GM21723 (cell line): ENCODE measurements at regions not wholly inside any gene's neighbourhood (a gene's known extent, or its start where the extent isn't known, plus 50 kb on each side); places are given as distances from the start of the nearest gene placed in this dataset.
A peak's percentile ranks its signal among the peaks of the same experiment; 100 is the strongest.

Experiments
- ATAC-seq: cut with Tn5 transposase; IDR thresholded peaks from one replicate; pipeline ENCODE4 v1.9.1; 2021; ENCODE audit warnings: mild to moderate bottlenecking, moderate library complexity; ENCODE audit not compliant: unreplicated experiment

DNA sequence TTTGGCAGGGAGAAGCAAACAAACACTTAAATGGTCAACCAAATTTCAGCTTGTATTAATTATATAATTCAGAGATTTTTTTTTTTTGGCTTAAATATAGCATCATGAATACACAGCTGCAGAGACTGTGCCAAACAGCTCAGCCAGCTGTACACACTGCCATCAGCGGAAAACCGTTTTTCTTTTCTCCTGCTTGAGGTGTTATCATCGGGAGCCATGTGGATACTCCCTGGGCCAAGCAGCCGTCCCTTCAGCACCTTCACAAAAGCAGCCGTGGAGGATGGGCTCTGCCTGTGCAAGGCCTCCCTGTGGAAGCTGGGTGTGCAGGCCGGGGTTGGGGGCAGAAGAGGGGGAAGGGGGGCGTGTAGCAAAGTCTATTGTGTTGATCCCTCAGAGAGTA is 85.0 kb downstream of the NUF2 start:
- no peak for ATAC-seq

DNA sequence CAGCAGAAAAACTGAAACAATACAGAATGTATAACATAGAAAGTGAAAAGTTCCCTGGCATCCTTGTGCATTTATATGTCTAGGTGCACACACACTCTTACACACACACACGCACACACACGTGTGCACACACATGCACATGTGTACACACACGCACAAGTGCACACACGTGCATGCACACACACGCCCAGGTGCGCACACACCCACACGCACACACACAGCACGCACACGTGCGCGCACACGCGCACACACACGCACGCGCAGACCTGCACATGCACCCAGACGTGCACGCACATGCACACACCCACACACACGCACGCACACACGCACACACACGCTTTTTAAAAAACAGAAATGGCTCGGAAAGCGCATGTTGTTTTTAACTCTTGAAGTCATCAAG is 86.5 kb downstream of the NUF2 start:
- ATAC-seq = no peak

GRCh38 chr1:163410073-163410999 is 88.6 kb downstream of the NUF2 start:
- ATAC-seq = no peak

DNA sequence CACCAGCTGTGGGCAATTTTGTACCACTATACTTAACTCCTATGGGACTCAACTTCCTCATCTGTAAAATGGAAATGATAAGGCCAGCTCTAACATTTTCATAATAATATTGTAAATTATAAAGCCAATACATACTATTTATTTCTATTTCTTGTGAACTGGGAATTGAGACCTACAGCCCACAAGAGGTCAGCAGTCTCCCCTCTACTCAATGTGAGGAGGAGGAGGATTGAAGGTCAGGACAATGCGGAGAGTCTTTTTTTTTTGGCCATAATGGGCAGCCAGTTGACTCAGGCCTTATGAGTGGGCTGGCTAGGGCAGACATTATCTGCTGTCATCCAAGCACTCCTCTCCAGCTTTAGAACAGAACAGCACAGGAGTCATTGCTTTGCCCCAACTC is 90.5 kb downstream of the NUF2 start:
- no peak for ATAC-seq

- ATAC-seq = peak; percentile 92
These were observed 93.0 kb downstream of the NUF2 start for GRCh38 chr1:163414778-163415177.

DNA sequence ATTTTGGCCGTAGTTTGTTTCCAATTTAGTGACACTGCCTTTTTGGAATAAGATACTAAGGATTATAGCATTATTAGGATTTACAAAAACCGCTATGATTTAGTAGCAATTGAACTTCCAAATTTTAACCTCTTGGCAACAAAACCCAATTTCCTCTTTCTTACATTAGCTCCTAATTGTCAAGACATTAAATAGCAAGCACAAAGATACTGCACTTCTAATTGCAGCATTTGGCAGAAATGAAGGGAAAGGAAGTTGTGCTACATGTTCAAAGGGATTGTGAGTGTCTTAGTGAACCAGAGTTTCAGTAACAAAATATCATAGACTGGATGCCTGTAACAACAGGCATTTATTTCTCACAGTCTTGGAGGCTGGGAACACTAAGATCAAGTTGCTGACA is 99.9 kb downstream of the NUF2 start:
- ATAC-seq = no peak

DNA sequence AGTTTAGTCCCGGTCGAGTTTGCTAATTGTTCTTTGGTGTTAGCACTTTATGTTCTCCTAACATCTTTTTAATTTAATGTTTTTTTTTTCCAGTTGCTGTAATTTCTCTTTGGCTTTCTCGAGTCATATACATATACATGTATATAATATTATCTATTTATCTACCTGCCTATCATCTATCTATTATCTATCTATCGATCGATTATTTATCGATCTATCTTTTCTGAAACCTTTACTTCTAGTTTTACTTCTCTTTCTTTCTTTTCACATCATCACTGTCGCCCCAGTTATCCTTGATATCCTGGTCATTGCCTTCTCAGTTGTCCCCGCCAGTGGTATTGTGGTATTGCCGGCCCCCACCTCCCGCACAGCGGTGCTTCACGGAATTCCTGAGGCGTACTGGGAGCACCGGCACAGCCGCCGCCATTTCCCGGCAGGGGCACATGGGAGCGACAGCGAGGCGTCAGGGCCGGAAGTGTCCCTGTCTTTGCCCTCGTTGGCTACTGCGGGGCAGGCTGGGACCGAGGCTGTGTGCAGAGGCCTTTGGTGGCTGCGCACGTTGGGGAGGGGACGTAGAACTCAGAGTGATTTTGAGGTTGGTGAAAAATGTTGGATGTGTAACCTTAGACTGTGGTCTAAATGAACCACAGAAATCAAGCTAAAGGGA is 101.1 kb downstream of the NUF2 start:
- ATAC-seq = no peak

GRCh38 chr1:163426505-163427251 is 104.9 kb downstream of the NUF2 start:
- ATAC-seq = no peak

GRCh38 chr1:163427279-163427678 is 105.5 kb downstream of the NUF2 start:
- ATAC-seq = no peak

DNA sequence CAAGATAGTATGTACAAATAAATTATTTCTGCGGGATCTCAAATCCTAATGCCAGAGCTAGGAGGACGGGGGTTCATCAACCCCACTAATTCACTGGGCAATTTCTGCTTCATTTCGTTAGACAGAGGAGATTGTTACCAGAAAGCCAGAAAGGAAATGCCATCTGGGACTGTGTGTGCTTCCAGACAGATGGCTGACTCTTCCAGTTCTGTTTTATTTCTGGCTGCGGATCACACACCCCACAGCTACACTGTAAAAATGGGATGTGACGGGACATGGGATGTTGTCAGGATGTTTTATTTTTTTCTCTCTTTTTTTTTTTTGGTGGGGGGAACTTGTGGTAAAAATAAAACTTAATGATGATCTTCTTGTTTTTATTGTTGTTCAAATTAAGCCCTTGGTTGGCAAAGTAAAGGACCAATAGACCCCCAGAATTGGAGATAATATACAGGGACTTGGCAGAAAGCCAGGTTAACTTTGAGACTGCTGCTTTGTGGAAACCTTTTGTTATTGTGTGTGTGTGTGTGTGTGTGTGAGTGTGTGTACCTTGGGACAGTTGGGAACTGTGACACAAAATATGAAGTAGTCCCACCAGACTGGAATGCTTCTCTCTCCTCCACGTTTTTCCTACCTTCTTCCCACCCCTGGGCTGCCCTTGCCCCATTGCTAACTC is 114.5 kb downstream of the NUF2 start:
- no peak for ATAC-seq

- ATAC-seq = no peak
These were observed 117.7 kb downstream of the NUF2 start for GRCh38 chr1:163439471-163439870.

DNA sequence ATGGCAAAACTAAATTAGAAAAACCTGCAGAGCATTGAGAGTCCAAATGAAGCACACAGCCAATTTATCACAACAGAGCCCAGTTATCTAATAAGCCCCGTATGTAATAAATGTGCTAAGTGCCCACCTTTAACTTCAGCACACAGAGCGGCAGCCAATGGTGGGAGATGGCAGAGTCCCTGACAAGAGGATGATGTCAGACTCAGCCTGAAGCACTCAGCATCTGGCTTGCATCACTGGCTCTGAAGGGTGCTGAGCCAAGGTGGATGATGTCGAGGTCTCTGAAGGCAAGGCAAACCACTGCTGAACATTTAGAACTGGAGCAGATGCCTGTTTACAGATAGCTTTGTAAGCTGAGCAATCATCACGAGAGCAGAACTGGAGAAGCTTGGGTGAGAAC is 118.3 kb downstream of the NUF2 start:
- no peak for ATAC-seq

- no peak for ATAC-seq
These were observed 120.6 kb downstream of the NUF2 start for GRCh38 chr1:163442231-163442879.

DNA sequence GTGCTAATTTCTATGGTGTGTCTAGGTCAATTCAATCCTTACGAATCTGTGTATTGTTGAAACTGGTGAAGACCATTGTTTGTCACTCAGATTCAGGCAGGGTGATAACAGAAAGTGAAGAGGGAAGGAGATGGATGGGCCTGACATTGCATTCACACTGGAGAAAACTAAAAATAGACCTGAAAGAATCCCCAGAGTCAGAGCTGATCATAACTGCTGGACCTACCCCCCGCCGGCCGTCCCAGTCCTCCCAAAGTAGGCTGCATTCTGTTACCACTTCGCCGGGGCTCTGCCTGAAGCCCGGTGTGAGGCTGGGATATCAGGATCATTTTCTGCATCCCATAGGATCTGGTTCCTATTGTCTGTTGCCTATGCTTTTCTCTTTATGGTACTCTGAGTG is 121.1 kb downstream of the NUF2 start:
- no peak for ATAC-seq

GRCh38 chr1:163443863-163444262 is 122.1 kb downstream of the NUF2 start:
- ATAC-seq = no peak

DNA sequence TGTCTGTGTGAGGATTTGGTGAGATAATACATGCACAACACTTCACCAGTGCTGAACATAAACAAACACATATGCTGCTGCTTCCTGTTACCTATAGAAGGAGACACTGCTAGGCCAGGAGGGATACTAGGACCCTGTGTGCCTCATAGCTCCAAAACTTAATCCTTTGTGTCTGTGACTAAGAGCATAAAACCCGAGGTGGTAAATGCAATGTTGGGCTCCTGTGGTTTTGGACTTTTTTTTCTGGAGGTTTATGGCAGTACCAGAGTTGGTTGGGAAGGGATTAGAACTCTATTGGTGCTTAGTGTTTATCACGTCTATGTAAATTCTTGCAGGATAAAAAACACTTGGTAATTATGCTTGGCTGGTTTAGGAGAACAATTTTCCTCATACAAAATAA is 122.9 kb downstream of the NUF2 start:
- no peak for ATAC-seq

- no peak for ATAC-seq
These were observed 129.2 kb downstream of the NUF2 start for GRCh38 chr1:163450986-163451385.

GRCh38 chr1:163459539-163459938 is 137.8 kb downstream of the NUF2 start:
- ATAC-seq = no peak

DNA sequence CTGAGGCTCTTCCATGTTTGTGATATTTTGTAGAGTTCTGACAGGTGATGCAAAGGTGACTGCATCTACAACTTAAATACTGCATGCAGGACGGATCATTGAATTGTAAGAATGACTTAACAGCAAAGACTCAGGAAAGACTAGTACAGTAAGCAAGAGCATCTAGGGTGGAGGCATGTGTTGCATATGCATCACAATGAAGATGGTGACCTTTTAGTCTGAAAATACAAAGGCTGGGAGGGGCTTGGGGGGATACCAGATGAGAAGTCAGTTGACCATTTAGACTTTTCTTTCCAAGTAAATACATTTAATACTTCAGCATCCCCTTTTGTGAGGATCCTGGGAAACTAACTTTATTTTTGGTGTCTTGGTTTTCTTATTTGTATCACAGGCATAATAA is 145.5 kb downstream of the NUF2 start:
- no peak for ATAC-seq

GRCh38 chr1:163471779-163472650 is 150.3 kb downstream of the NUF2 start:
- ATAC-seq = no peak
